CD14-positive monocyte (primary cell): ENCODE measurements at regions not wholly inside any gene's neighbourhood (a gene's known extent, or its start where the extent isn't known, plus 50 kb on each side); places are given as distances from the start of the nearest gene placed in this dataset.

Experiments used
- DNase-seq, 3 donors: peaks; one replicate each; pipeline ENCODE4 v3.0.0-alpha.2; 2011 to 2022
- H2AFZ ChIP-seq: 2 replicates; pipeline ENCODE4 v1.6.0; 2012; ENCODE audit warnings: mild to moderate bottlenecking, low read depth, low read length, inconsistent platforms; ENCODE audit not compliant: insufficient read depth, poor library complexity, severe bottlenecking
- H3K27ac ChIP-seq, 2 donors: 1 replicate in 1 of 2; 2 replicates in 1 of 2; pipeline ENCODE4 v1.5.1; 2012 to 2013; ENCODE audit warnings: low read length in 2 of 2, control low read depth in 1 of 2, inconsistent platforms in 1 of 2, low read depth in 1 of 2, mild to moderate bottlenecking in 1 of 2
- H3K27me3 ChIP-seq, 2 donors: one replicate each; pipeline versions ENCODE4 v1.6.0 to v1.6.1; 2011 to 2013; ENCODE audit warnings: low read length in 2 of 2; ENCODE audit not compliant: control insufficient read depth in 2 of 2, insufficient read depth in 2 of 2
- H3K36me3 ChIP-seq, 2 donors: replicated peaks in 1 of 2; 1 replicate in 1 of 2; 2 replicates in 1 of 2; pipeline versions ENCODE4 v1.5.1 to v1.6.1; 2012 to 2013; ENCODE audit warnings: low read length in 2 of 2, control low read depth in 1 of 2, inconsistent platforms in 1 of 2, mild to moderate bottlenecking in 1 of 2; ENCODE audit not compliant: insufficient read depth in 2 of 2, control insufficient read depth in 1 of 2
- H3K4me1 ChIP-seq, 2 donors: 1 replicate in 1 of 2; 2 replicates in 1 of 2; pipeline versions ENCODE4 v1.5.1 to v1.6.1; 2012 to 2013; ENCODE audit warnings: low read length in 2 of 2, control low read depth in 1 of 2, inconsistent platforms in 1 of 2, mild to moderate bottlenecking in 1 of 2, moderate library complexity in 1 of 2; ENCODE audit not compliant: insufficient read depth in 2 of 2, control insufficient read depth in 1 of 2
- H3K4me2 ChIP-seq: replicated peaks from 2 replicates; pipeline ENCODE3; 2012; ENCODE audit warnings: low read length, moderate library complexity, mild to moderate bottlenecking; ENCODE audit not compliant: poor library complexity, severe bottlenecking; ENCODE audit errors: extremely low read depth
- H3K4me3 ChIP-seq, 3 experiments: fragments of 200-600 bp in 1 of 3; sonication (generic) in 1 of 3; replicated peaks in 1 of 3; 1 replicate in 2 of 3; 2 replicates in 1 of 3; pipeline ENCODE4 v1.5.1; 2011 to 2013; ENCODE audit warnings: low read length in 3 of 3, mild to moderate bottlenecking in 3 of 3, control low read depth in 2 of 3, low read depth in 2 of 3, inconsistent platforms in 1 of 3, moderate library complexity in 1 of 3
- H3K79me2 ChIP-seq: 2 replicates; pipeline ENCODE4 v1.6.0; 2012; ENCODE audit warnings: mild to moderate bottlenecking, control low read depth, inconsistent platforms, low read length, moderate library complexity; ENCODE audit not compliant: insufficient read depth
- H3K9ac ChIP-seq: 2 replicates; pipeline ENCODE4 v1.6.0; 2017; ENCODE audit warnings: low read length, mild to moderate bottlenecking; ENCODE audit not compliant: insufficient read depth, poor library complexity, severe bottlenecking
- H3K9me3 ChIP-seq, 2 donors: replicated peaks in 1 of 2; 1 replicate in 1 of 2; 2 replicates in 1 of 2; pipeline versions ENCODE4 v1.5.1 to v1.6.1; 2012 to 2013; ENCODE audit warnings: low read length in 2 of 2, control low read depth in 1 of 2; ENCODE audit not compliant: control insufficient read depth in 1 of 2, insufficient read depth in 1 of 2
- H4K20me1 ChIP-seq: 2 replicates; pipeline ENCODE4 v1.6.0; 2012; ENCODE audit warnings: mild to moderate bottlenecking, low read length, control low read depth, moderate library complexity; ENCODE audit not compliant: insufficient read depth
- H3K27ac Mint-ChIP-seq, 7 donors: one replicate each; pipeline ENCODE4 v1.8.0; 2020; ENCODE audit warnings: mild to moderate bottlenecking in 7 of 7, mixed read lengths in 7 of 7, moderate library complexity in 6 of 7, inconsistent platforms in 2 of 7
- H3K27me3 Mint-ChIP-seq, 3 donors: one replicate each; pipeline ENCODE4 v1.8.0; 2021 to 2022; ENCODE audit warnings: low read depth in 3 of 3, mild to moderate bottlenecking in 3 of 3, mixed read lengths in 3 of 3, moderate library complexity in 3 of 3, inconsistent platforms in 1 of 3
- H3K36me3 Mint-ChIP-seq, 2 donors: one replicate each; pipeline ENCODE4 v1.8.0; 2020; ENCODE audit warnings: mixed read lengths in 2 of 2, inconsistent platforms in 1 of 2, mild to moderate bottlenecking in 1 of 2
- H3K4me1 Mint-ChIP-seq: one replicate; pipeline ENCODE4 v1.8.0; 2020; ENCODE audit warnings: mild to moderate bottlenecking, mixed read lengths
- H3K4me3 Mint-ChIP-seq, 2 donors: one replicate each; pipeline ENCODE4 v1.8.0; 2020; ENCODE audit warnings: mild to moderate bottlenecking in 2 of 2, mixed read lengths in 2 of 2, moderate library complexity in 1 of 2
- H3K9me3 Mint-ChIP-seq, 7 donors: one replicate each; pipeline ENCODE4 v1.8.0; 2020 to 2022; ENCODE audit warnings: mixed read lengths in 7 of 7, mild to moderate bottlenecking in 6 of 7, moderate library complexity in 6 of 7, inconsistent platforms in 2 of 7
- WGBS: methylation state at CpG from one replicate; pipeline ENCODE4 v1.1.5; 2013; ENCODE audit warnings: missing lambda C conversion rate; ENCODE audit not compliant: insufficient coverage; 5-methylcytosine and 5-hydroxymethylcytosine counted together
- intact Hi-C, 2 donors: fragments of 100-400 bp; cut with micrococcal nuclease; formaldehyde crosslinking; loops; one replicate each; pipeline versions ENCODE4 v1.15.0 to v1.15.1; 2023
- TF ChIP-seq, protein P1 (sequence below): fragments of 200-600 bp; IDR thresholded peaks from one replicate; pipeline ENCODE4 v1.8.0; 2022; ENCODE audit warnings: antibody characterized with exemption, mild to moderate bottlenecking

- Mint-ChIP-seq H3K27ac (no peak overlapping the region), H3K4me3 (no peak overlapping the region), H3K36me3 (no peaks in the 10 kb centered on the region), H3K9me3 (peaks cover 4 to 26% (median 11%) of the 10 kb centered on the region in 7 donors), H3K4me1 (no peaks in the 10 kb centered on the region), H3K27me3 (peaks cover 6 to 8% (median 8%) of the 10 kb centered on the region in 3 donors)
- intact Hi-C loops = no loop called here
- Histone ChIP-seq H3K4me3 (no peak overlapping the region), H3K9me3 (peaks cover 11 to 19% of the 10 kb centered on the region in 2 donors), H4K20me1 (no peaks in the 10 kb centered on the region), H3K4me2 (no peak overlapping the region), H2AFZ (no peak overlapping the region), H3K27me3 (peaks cover 3 to 6% of the 10 kb centered on the region in 2 donors), H3K36me3 (no peaks in the 10 kb centered on the region), H3K9ac (no peak overlapping the region), H3K79me2 (no peaks in the 10 kb centered on the region), H3K4me1 (no peaks in the 10 kb centered on the region), H3K27ac (no peak overlapping the region)
- 95% methylated on average over 37 of the region's 37 CpGs for WGBS
- no peak for DNase-seq
- TF ChIP-seq, protein P1, sequence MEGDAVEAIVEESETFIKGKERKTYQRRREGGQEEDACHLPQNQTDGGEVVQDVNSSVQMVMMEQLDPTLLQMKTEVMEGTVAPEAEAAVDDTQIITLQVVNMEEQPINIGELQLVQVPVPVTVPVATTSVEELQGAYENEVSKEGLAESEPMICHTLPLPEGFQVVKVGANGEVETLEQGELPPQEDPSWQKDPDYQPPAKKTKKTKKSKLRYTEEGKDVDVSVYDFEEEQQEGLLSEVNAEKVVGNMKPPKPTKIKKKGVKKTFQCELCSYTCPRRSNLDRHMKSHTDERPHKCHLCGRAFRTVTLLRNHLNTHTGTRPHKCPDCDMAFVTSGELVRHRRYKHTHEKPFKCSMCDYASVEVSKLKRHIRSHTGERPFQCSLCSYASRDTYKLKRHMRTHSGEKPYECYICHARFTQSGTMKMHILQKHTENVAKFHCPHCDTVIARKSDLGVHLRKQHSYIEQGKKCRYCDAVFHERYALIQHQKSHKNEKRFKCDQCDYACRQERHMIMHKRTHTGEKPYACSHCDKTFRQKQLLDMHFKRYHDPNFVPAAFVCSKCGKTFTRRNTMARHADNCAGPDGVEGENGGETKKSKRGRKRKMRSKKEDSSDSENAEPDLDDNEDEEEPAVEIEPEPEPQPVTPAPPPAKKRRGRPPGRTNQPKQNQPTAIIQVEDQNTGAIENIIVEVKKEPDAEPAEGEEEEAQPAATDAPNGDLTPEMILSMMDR = no peak
These were observed 1227.4 kb downstream of the PCDH17 start for GRCh38 chr13:58858870-58859371.

DNA sequence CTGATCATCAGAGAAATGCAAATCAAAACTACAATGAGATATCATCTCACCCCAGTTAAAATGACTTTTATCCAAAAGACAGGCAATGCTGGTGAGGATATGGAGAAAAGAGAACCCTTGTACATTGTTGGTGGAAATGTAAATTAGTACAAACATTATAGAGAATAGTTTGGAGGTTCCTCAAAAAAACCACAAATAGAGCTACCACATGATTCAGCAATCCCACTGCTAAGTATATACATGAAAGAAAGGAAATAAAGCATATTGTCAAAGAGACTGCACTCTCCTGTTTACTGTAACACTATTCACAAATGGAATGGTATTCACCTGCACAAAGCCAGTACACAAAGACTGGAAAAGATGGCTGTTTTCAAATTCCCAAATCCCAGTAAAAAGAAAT lies 1233.7 kb downstream of the PCDH17 start:
- H3K27ac Mint-ChIP-seq = no peak overlapping the region
- Histone ChIP-seq H2AFZ (no peak overlapping the region), H3K4me1 (no peaks in the 10 kb centered on the region), H3K4me2 (no peak overlapping the region), H3K27ac (no peak overlapping the region), H3K79me2 (no peaks in the 10 kb centered on the region), H3K4me3 (no peak overlapping the region), H3K36me3 (no peaks in the 10 kb centered on the region), H3K27me3 (peaks cover 6 to 8% of the 10 kb centered on the region in 2 donors), H4K20me1 (no peaks in the 10 kb centered on the region), H3K9me3 (peaks cover 4 to 10% of the 10 kb centered on the region in 2 donors), H3K9ac (no peak overlapping the region)
- no peaks in the 10 kb centered on the region for H3K36me3 Mint-ChIP-seq
- DNase-seq = no peak
- intact Hi-C loops = no loop called here
- no peak overlapping the region for H3K4me3 Mint-ChIP-seq
- peaks cover 7 to 14% (median 14%) of the 10 kb centered on the region in 3 donors for H3K27me3 Mint-ChIP-seq
- peaks cover 7% of the 10 kb centered on the region for H3K4me1 Mint-ChIP-seq
- H3K9me3 Mint-ChIP-seq = peaks cover 2 to 32% (median 17%) of the 10 kb centered on the region in 7 donors
- TF ChIP-seq, protein P1 = no peak
